ENCODE measurements at regions not wholly inside any gene's neighbourhood (a gene's known extent, or its start where the extent isn't known, plus 50 kb on each side); places are given as distances from the start of the nearest gene placed in this dataset.
"Not testable (repeated sequence)": the region's sequence is repeated elsewhere in the genome, so short reads cannot be mapped to it uniquely, and the experiment has no call there.

GRCh38 chr15:25250906-25251622, 187.8 kb downstream of the UBE3A start:
- Histone ChIP-seq H3K4me3 (ENCODE audit: low read depth in 1 of 2, low read length in 2 of 2) (no peak overlapping the region), H3K36me3 (ENCODE audit: control insufficient read depth in 2 of 2, insufficient read depth in 2 of 2, low read length in 1 of 2) (no peaks in the 10 kb centered on the region), H3K27me3 (ENCODE audit: control insufficient read depth in 1 of 2, insufficient read depth in 2 of 2, low read length in 2 of 2) (no peaks in the 10 kb centered on the region), H3K27ac (ENCODE audit: low read depth in 2 of 2, low read length in 1 of 2) (no peak overlapping the region), H3K4me1 (ENCODE audit: control insufficient read depth in 2 of 2, insufficient read depth in 2 of 2, low read length in 1 of 2) (no peaks in the 10 kb centered on the region), H3K9me3 (ENCODE audit: control insufficient read depth in 2 of 2, insufficient read depth in 1 of 2, low read depth in 1 of 2, low read length in 1 of 2) (peaks cover 30 to 35% of the 10 kb centered on the region in 2 donors)
- 90 to 93% methylated on average over 14 of the region's 14 CpGs for WGBS, 2 donors

GRCh38 chr15:25251700-25252390, 187.0 kb downstream of the UBE3A start:
- Histone ChIP-seq H3K27ac (ENCODE audit: low read depth in 2 of 2, low read length in 1 of 2) (no peak overlapping the region), H3K4me3 (ENCODE audit: low read depth in 1 of 2, low read length in 2 of 2) (no peak overlapping the region), H3K36me3 (ENCODE audit: control insufficient read depth in 2 of 2, insufficient read depth in 2 of 2, low read length in 1 of 2) (no peaks in the 10 kb centered on the region), H3K4me1 (ENCODE audit: control insufficient read depth in 2 of 2, insufficient read depth in 2 of 2, low read length in 1 of 2) (no peaks in the 10 kb centered on the region), H3K9me3 (ENCODE audit: control insufficient read depth in 2 of 2, insufficient read depth in 1 of 2, low read depth in 1 of 2, low read length in 1 of 2) (peaks cover 28% of the 10 kb centered on the region in 2 donors), H3K27me3 (ENCODE audit: control insufficient read depth in 1 of 2, insufficient read depth in 2 of 2, low read length in 2 of 2) (no peaks in the 10 kb centered on the region)
- 83 to 85% methylated on average over 15 to 17 of the region's 17 CpGs for WGBS, 2 donors

GRCh38 chr15:25253048-25253973, 185.5 kb downstream of the UBE3A start:
- WGBS, 2 donors: 91 to 92% methylated on average over 31 to 35 of the region's 35 CpGs
- H3K27me3 ChIP-seq (ENCODE audit: control insufficient read depth in 1 of 2, insufficient read depth in 2 of 2, low read length in 2 of 2); H3K27ac ChIP-seq (ENCODE audit: low read depth in 2 of 2, low read length in 1 of 2); H3K36me3 ChIP-seq (ENCODE audit: control insufficient read depth in 2 of 2, insufficient read depth in 2 of 2, low read length in 1 of 2); H3K4me1 ChIP-seq (ENCODE audit: control insufficient read depth in 2 of 2, insufficient read depth in 2 of 2, low read length in 1 of 2); H3K4me3 ChIP-seq (ENCODE audit: low read depth in 1 of 2, low read length in 2 of 2): not testable (repeated sequence)
- H3K9me3 ChIP-seq (ENCODE audit: control insufficient read depth in 2 of 2, insufficient read depth in 1 of 2, low read depth in 1 of 2, low read length in 1 of 2): peaks cover 22 to 25% of the 10 kb centered on the region in 2 donors

- Histone ChIP-seq H3K27me3 (ENCODE audit: control insufficient read depth in 1 of 2, insufficient read depth in 2 of 2, low read length in 2 of 2) (no peaks in the 10 kb centered on the region), H3K36me3 (ENCODE audit: control insufficient read depth in 2 of 2, insufficient read depth in 2 of 2, low read length in 1 of 2) (no peaks in the 10 kb centered on the region), H3K27ac (ENCODE audit: low read depth in 2 of 2, low read length in 1 of 2) (no peak overlapping the region), H3K9me3 (ENCODE audit: control insufficient read depth in 2 of 2, insufficient read depth in 1 of 2, low read depth in 1 of 2, low read length in 1 of 2) (no peaks in the 10 kb centered on the region), H3K4me3 (ENCODE audit: low read depth in 1 of 2, low read length in 2 of 2) (no peak overlapping the region), H3K4me1 (ENCODE audit: control insufficient read depth in 2 of 2, insufficient read depth in 2 of 2, low read length in 1 of 2) (no peaks in the 10 kb centered on the region)
- 43 to 45% methylated on average over 6 of the region's 6 CpGs for WGBS, 2 donors
These were observed 170.7 kb downstream of the UBE3A start for GRCh38 chr15:25268166-25268565.
